ENCODE measurements at regions not wholly inside any gene's neighbourhood (a gene's known extent, or its start where the extent isn't known, plus 50 kb on each side); places are given as distances from the start of the nearest gene placed in this dataset.

DNA sequence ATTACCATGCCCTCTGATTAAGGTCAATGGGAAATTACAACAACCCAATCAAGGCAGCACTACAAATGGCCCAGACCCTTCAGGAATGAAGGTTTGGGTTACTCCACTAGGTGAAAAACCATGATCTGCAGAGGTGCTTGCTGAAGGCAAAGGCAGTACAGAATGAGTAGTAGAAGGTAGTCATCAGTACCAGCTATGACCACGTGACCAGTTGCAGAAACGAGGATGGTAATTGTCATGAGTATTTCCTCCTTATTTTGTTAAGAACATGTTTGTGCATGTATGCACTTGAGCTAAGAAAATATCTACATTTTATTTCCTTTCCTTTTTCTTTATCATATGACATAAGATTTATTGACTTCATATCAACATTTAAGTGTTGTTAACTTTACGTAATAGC, 607.1 kb downstream of the KCNT2 start:
- no peak for DNase-seq

DNA sequence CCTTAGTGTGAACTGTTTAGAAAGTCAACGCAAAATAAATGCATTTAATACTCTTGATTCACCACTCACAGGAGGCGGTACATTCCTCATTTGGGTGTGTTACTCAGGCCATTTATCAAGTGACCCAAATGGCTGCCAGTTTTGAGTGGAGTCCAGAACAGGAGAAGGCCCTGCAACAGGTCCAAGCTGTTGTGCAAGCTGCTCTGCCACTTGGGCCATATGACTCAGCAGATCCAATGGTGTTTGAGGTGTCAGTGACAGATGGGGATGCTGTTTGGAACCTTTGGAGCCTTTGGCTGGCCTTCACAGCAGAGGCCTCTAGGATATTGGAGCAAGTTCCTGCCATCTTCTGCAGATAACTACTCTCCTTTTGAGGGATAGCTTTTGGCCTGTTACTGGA, 609.2 kb downstream of the KCNT2 start:
- no peak for DNase-seq

DNA sequence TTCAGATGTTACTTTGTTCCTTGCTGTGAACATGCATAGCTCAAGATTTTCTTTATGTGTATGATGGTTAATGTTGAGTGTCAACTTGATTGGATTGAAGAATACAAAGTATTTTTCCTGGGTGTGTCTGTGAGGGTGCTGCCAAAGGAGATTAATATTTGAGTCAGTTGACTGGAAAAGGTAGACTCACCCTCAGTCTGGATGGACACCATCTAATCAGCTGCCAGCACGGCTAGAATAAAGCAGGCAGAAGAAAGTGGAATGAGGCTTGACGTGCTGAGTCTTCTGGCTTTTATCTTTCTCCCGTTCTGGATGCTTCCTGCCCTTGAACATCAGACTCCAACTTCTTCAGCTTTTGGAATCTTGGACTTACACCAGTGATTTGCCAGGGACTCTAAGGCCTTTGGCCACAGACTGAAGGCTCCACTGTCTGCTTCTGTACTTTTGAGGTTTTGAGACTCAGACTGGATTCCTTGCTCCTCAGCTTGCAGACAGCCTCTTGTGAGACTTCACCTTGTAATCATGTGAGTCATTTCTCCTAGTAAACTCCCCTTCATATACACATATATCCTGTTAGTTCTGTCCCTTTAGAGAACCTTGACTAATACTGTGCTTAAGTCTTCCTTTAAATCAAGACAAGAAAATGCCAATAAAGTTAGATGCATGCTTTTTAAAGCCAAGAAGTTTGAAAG, 626.6 kb downstream of the KCNT2 start:
- DNase-seq, result no peak

DNA sequence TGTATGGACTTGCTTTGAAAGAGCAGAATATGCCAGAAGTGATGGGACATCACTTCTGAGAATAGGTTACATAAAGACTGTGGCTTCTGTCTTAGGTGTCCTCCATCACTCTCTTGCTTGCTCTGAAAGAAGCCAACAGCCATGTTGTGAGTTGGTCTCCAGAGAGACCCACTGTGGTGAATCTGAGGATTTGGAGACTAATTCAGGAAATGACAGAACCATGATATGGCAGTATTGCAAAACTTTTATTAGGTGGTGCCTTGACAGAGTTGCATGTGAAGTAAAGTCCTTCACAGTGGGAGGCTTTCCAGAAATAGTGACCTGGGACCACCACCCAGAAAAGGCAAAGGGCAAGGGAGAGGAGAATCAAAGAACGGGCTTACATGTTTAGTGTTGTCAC, 628.6 kb downstream of the KCNT2 start:
- DNase-seq, result no peak

DNA sequence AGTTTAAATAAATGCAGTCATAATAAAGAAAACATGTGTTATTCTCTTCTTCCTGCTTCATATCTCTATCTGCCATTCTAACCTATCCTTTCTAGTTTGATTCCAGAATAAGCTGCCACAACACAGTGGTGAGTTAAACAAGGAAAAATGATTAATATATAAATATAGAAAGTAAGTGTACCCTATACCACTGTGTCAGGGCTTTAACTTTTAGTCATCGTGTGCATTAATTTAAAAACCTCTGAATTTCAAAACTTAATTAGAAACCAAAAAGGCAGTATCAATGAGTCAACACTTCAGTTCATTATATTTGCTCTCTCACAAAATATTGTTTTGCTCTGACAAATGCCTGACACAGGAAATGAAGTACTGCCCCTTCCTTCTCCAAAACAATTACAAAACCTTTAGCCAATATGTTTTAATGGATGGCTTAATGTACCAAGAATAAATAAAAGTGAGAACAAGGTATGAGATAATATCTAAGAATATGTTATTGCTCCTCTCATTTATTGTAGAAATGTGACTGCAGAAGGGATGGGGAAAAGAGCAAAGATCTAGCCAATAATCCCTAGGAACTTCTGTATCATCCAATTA, 634.8 kb downstream of the KCNT2 start:
- no peak for DNase-seq

DNA sequence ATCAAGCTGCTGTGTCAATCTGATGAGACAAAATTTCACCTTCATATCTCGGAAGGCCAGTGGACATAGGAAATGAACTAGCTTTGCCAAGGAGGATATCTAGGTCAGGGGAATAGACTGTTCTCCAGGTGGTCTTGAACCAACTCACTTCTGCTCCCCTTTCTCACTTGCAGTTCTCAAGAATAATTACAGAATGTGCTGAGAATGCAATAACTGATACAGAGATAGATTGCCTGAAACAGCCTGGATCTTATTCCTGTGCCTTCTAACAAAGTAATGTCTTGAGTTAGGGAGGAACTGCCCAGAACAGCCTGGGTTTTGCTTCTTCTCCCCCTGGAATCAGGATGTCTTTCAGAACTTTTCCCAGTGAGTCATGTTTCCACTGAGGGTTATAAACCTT, 636.7 kb downstream of the KCNT2 start:
- DNase-seq, result no peak

DNA sequence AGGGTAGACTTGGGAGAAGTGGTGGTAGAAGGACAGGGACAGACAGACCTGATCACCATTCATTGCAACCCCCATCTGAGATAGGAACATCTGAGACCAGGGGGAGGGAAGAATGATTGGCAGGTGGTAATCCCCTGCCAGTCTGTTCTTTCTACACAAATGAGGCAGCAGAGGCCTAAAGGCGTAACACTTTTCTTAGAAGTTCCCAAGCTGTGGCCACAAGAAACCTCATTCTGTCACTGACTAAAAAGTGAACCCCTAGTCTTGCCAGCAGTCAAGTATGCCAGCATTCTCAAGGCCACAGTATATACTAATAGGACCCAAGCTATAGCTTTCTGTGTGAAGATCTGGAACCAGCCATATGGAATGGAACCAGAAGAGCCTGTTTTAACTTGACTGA, 638.0 kb downstream of the KCNT2 start:
- DNase-seq, result no peak

DNA sequence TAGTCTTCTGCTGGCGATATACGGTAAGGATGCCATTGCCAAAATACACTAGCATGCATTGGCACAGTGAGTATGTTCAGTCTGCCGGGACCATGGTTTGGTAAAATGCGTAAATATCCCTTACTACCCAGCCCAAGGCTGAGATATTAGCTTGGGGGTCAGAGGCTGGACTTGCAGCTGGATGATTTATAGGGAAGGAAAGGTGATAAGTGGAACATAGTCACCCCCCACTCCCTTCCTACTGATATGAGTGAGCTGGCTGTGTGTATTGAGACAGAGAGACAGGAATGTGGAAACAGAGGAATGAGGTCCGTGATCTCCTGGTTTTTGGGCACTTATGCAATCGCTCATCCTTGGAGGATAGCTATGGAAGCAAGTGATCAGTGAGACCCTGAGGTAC, 642.8 kb downstream of the KCNT2 start:
- DNase-seq, result no peak

DNA sequence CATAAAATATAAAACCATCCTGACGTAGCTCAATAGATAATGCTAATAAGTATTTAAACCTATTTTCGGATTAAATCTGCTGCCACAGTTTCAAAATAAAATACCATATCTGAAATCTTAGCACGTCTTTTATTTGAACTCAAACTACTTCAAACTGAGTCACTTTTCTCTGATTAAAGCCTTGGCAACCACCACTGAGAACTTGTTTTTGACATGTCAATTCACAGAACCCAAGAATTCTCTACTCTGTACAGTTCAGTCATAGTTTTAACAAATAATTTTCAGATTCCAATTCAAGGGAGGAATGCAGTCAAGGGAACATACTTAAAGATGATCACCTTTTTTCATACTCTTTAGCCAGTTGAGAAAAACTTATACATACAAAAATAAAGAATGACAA, 643.2 kb downstream of the KCNT2 start:
- no peak for DNase-seq

DNA sequence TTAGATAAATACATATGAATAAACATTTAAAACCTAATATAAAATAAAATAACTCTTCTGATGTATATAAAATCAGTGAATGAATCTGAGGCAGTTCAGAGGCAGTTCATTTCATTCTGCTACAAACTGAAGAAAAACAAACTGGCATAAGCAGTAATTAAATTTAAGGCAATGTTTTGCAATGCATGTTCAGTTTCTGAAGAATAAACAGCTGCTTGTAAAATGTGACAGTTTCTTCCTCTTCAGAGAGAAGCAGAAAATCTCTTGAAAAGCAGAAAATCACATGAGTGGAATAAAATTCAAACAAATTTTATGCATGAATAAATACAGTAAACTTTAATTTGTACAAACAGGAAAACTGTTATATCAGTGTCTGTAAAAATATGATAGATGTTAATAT, 643.7 kb downstream of the KCNT2 start:
- DNase-seq, result no peak

DNA sequence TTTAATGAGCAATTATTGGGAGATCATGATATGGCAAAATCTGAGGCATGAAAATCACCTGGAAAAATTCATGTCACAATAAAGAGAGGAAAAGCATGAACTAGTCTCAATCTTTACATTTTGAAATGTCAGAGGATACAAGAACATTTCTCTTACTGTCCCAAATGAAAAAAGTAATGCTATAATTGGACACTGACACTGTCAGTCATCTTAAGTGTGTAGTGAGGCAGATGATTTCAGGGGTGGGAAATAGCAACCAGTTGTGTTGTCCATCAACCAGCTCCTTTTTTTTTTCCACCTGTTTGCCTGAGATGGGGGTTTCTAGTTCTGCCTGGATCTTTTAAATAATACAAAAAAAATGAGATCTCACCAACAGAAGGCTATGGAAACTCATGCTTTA, 646.2 kb downstream of the KCNT2 start:
- DNase-seq, result no peak

DNA sequence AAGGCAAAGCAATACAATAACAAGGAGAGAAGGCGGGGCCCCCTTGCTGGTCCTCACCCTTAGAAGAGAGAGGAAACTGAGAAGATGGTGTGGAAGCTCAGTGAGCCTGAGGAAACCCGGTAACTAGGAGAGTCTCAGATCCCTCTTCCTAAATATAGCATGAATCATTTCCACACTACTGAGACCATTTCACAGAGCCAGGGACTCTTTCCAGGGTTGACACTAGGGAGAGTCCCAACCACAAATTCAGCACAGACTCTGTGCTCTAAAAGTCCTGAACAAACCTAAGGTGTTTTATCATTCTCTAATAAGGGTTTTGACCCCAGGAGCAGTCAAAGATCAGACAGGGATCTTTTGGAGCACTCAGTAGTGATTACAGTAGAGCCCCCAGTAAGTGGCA, 647.7 kb downstream of the KCNT2 start:
- DNase-seq, result no peak

DNA sequence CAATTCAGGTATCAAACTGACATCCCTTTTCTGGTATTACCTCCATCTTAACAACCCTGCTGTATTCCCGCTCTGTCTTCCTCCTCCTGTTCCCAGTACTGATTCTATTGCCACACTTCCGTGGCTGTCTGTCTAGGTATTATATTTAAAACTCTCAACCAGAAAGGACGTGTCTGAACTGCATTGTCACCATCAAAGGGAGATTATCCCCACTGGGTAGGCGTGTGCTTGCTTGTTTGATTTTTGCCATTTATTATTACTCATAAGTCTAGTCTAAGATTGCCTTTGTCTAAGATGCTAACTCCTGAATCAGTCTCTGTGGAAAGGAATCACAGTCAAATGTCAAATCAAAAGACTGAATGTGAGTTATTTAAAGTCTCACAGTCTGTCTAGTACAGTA, 650.1 kb downstream of the KCNT2 start:
- no peak for DNase-seq

DNA sequence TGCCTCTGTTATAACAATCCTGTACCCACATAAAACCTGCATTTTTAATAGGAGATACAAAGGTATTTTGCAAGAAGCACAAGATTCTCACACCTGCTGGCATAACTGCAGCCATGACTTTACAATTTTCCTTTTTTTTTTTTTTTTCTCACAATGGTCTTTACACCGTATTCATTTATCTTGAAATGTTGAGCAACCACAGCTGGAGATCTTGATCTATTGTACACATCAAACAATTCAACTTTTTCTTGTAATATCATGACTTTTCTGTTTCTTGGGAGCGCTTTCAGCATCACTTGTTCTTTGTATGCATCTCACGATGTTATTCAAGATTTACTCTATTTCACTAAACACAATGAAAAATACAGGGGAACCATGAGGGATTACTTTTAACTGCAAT, 651.4 kb downstream of the KCNT2 start:
- no peak for DNase-seq

DNA sequence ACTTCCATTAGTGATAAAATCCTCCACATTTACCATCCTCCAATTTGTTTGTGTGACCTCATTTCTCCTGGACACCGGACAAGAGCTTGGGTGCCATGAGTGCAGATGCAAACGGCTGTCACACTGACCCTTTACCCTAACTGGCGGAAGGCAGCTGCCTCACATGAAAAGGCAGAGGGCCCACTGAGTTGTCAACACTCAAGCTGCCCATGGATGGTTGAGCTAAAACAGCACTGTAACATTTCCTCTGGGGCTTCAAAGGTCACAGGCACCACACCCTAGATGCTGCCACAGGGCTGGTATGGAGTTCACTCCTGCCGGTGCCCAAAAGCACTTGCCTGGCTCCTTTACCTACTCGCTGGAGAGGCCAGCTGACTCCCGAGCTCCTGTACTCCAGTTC, 653.4 kb downstream of the KCNT2 start:
- no peak for DNase-seq

DNA sequence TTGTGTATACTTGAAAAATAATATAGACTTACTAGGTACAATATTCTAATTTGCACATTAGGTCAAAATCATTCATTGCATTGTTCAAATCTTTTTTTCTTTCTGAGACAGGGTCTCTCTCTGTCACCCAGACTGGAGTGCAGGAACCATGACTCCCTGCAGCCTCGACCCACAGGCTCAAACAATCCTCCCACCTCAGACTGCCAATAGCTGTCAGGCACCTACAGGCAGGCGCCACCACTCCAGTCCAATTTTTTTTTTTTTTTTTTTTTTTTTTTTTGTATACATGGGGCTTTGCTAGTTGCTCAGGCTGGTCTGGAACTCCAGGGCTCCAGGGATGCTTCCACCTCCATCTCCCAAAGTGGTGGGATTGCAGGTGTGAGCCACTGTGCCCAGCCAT, 656.9 kb downstream of the KCNT2 start:
- no peak for DNase-seq

DNA sequence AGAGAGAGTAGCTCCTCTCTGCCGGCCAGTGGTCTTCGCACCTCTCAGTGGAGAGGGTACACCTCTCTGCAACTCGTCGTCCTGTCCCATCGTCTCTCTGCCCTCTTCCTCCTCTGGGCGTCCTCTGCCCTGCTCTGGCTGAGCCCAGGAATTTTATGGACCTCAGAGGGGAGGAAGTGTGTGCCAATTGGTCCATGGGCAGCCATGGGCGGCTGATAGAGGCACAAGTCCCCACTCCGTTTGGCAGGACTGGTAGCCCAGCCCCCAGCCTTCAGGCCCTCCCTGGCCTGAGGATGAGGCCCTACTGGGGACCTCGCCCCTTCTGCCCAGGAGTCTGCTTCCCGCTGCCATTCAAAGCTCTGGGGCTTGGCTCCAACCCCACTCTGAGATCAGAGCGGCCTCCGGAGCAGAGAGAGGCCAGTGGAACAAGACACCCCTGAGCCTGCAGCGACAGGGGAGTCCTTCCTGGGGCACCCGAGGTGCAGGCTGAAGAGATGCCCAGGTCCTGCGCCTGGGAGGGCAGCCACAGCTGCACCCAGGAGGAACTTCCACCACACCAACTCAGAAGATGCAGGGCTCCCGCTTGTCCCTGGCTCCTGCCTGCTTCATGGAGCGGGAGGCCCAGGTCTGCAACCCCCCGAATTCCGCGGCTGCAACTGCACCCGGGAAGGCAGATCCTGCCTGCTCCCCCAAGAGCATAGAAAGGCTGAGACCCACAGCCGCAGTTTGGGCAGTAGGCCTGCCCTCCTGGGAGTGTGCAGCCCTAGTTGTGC, 659.9 kb downstream of the KCNT2 start:
- no peak for DNase-seq

DNA sequence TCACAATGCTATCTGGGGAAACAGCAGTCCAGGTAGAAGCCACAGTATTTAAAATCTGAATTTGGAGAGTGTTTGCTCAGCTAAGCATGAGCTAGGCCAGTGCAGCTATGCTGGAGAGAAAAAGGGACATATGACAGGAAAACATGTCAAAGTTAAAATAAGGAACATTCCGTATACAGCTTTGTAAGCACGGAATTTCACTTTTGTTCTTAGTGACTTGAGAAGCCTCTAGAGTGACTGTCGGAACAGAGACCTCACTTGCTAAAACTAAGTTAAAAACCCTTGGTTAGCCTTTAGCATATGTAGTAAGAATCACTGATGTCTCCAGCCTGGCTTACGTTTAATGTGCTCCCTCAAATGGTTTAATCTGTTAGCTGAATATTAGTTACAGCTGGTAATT, 661.7 kb downstream of the KCNT2 start:
- no peak for DNase-seq

DNA sequence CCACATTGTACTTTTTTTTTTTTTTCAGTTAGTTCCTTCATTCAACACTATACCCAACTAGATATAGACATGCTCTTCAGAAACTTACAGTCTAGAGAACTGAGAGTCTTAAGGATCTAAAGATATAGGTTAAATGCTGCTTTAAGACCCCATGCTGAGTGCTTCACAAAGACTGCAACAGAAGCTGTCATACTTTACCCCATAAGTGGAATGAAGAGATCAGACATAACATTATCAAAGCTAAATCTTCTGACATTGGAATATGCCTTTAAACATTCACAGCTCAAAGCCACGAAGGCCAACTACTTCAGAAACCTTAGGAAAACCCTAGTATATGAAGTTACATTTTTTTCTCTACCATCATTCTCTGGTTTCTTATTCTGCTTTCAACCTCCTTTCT, 666.4 kb downstream of the KCNT2 start:
- DNase-seq, result no peak

DNA sequence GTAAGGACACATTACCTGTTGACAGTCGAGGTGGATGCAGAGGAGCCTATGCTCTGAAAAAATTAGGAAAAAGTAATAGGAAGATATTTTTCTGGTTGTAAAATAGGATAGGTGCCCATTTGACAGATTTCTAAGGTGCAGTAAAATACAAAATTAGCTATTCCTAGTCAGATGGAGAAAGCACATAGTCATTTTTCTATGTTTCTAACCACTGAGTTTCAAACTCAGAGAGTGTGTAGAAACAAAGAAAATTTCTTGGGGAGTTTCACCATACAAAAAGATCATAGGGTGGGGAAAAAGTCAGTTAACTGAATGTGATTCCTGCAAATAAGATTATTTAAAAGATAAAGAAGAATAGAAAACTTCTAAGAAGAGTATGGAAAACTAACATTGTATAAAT, 666.9 kb downstream of the KCNT2 start:
- DNase-seq, result no peak

DNA sequence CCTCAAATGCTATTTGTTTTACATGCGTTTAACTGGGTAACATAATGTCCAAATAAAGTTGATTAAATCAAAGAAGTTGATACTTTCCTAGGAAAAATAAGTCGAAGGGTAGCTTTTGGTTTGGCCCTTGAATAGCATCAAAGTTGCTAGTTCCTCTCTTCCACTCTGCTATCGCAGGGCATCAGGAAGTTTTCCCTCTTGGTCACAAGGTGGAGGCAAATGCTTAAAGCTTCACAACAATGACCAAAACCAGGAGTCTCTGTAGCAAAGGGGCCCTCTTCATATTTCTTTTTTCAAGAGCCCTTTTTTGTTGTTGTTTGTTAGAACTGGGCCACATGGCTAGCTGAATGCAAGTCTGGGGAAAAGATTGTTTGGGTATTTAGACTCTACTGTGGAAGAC, 668.4 kb downstream of the KCNT2 start:
- DNase-seq, result no peak

DNA sequence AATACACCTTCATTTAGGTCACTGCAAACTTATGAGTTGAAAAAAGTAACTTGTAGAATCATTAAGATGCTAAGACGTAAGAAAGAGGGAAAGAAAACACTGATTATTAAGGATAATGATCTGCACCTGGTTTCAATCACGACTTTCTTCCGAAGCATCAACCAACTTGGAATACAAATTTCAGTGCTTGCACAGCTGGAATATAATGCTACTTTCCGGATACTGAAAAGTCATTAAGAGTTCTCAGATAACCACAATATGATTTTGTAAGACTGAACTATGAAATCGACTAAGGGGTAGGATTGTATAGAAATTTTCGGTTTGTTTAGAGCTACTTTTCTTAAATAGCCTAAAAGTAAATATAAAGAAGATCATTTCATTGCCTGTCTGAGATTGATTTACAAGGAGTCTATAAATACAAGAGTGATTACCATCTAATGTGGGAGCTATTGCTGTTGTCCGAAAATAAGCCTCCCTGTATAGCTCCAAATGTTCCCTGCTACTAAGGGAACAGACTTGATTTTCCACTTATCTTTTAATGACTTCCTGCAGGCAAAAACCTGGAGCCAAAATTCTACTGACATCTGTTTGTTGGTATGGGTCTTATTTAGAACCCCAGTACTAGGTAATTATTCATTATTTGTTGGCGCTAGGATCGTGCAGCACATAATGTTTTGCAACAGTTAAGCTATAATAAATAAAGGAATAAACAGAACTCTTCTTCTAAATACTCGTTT, 673.3 kb downstream of the KCNT2 start:
- DNase-seq, result no peak

DNA sequence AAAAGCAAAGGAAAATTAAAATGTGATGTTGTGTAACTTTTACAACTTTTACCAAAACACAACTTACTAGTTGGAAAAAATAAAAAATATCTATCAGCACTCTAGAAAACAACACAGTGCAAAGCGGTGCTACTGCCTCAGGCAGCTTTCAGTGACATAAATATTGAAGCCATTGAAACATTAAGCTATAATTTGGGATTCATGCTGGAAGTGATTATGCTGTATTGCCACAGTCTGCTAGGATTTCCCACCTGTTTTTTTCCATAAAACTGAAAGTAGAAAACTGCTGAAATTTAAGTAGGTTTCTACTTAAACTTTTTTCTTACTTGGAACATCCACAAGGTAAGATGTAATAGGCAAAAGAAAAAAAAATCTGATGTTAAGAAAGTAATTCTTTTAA, 674.4 kb downstream of the KCNT2 start:
- DNase-seq, result no peak

DNA sequence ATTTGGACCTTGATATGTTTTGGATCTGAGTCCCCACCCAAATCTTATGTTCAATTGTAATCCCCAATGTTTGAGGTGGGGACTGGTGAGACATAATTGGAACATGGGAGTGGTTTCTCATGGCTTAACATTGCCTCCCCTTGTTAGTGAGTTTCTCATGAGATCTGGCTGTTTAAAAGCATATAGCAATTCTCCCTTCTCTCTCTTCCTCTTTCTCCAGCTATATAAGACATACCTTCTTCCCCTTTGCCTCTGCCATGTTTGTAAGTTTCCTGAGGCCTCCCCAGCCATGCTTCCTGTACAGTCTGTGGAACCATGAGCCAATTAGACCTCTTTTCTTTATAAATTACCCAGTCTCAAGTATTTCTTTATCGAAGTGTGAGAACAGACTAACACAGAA, 692.4 kb downstream of the KCNT2 start:
- no peak for DNase-seq

Data from stimulated activated CD4-positive, alpha-beta T cell treated with anti-CD3 and anti-CD28 coated beads, Interleukin-4, amount 100 ng/mL, for 24 hours (primary cell).